GM18867 (cell line): ENCODE measurements at regions not wholly inside any gene's neighbourhood (a gene's known extent, or its start where the extent isn't known, plus 50 kb on each side); places are given as distances from the start of the nearest gene placed in this dataset.

ENCODE experiments used
- ATAC-seq: cut with Tn5 transposase; IDR thresholded peaks from one replicate; pipeline ENCODE4 v1.9.1; 2021; ENCODE audit warnings: mild to moderate bottlenecking, moderate library complexity; ENCODE audit not compliant: unreplicated experiment

DNA sequence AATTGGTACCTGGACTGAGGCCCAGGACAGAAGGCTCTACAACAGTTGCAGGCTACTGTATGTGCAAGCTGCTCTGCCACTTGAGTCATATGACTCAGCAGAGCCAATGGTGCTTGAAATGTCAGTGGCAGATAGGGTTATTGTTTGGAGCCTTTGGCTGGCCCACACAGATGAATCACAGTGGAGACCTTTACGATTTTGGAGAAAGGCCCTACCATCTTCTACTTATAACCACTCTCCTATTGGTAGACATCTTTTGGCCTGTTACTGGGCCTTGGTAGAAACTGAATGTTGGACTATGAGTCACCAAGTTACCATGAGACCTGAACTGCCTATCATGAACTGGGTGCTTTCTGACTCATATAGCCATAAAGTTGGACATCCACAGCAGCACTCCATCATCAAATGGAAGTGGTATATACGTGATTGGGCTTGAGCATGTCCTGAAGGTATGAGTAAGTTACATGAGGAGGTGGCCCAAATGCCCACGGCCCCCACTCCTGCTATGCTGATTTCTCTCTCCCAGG lies 88.9 kb upstream of the NRXN1 start:
- no peak for ATAC-seq

- ATAC-seq = no peak
These were observed 79.6 kb upstream of the NRXN1 start for GRCh38 chr2:51111532-51111931.

DNA sequence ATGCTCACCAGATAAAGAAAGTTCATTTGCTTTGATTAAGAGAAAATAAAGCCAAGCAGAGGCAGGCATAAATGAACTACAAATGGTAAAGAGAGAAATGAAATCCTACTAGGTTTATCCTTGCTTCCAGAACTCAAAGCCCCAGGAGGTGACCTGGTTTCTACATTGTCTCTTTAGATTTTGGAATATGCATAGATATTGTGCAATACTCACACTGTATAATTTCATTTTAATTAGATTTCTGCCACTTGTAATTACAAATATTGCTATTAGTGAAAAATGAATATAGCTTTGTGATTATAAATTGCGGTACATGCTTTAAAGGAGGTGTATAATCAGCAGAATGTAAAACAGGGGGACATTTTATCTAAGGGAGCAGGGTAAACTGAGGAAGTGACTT lies 76.9 kb upstream of the NRXN1 start:
- no peak for ATAC-seq

- no peak for ATAC-seq
These were observed 75.9 kb upstream of the NRXN1 start for GRCh38 chr2:51107841-51108240.

GRCh38 chr2:51105811-51106210 lies 73.9 kb upstream of the NRXN1 start:
- ATAC-seq = no peak

DNA sequence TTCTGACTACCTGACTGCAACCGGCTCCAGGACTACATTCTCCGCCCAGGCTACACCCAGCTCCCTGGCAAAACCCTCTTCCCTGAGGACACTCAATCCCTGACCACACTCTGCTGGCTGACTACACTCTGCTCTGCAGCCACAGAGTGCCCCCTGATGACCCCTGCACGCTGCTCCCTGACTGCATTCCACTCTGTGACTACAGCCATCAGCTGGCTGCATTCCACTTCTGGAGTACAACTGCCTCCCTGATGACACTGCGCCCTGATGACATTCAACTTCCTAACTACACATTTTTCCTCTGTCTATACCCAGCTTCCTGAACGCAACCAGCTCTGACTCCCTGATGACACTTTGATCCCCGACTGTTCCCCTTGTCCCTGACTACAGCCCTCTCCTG lies 71.3 kb upstream of the NRXN1 start:
- ATAC-seq = no peak

DNA sequence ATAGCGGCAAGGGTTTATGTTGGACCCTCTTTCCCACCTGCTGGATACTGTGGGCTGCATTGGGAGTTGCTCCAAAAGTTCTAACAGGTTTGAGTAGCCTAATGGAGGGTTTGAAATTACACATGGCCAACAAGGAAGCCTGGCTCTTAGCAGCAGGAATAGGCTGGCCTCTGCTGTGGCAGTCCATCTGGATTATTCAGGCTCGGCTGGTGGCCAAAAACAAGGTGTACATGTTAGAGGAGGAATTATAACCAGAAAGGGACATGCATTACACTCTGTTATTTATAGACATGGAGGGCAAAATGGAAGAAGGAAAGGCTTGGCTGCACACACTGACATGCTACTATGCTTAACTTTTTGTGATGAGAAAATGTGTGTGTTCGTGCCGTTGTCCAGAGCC lies 61.1 kb upstream of the NRXN1 start:
- ATAC-seq = no peak

GRCh38 chr2:51085420-51086068 lies 53.6 kb upstream of the NRXN1 start:
- ATAC-seq = no peak

DNA sequence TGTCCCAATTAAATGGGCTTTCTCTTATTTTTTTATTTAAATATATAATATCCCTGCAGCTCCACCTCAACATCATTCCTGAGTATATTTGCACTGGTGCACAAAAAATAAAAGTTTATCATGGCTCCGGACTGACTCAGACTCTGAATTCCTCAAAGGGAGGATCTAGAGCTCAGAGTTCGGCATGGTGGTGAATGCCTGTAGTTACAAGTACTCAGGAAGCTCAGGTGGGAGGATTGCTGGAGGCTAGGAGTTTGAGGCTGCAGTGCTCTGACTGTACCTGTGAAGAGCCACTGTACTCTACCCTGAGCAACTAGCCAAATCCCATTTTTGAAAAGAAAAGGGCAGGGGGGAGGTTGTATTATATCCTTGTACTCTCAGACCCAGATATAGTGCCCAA lies 52.8 kb upstream of the NRXN1 start:
- no peak for ATAC-seq
